Testis (tissue), 2 donors: ENCODE measurements at regions not wholly inside any gene's neighbourhood (a gene's known extent, or its start where the extent isn't known, plus 50 kb on each side); places are given as distances from the start of the nearest gene placed in this dataset.

ENCODE experiments used
- CTCF ChIP-seq, 3 experiments: fragments of 450-650 bp in 2 of 3; fragments of 200-600 bp in 1 of 3; sonication (generic) in 1 of 3; IDR thresholded peaks; one replicate each; pipeline ENCODE4 v1.5.1; 2016 to 2019; ENCODE audit warnings: antibody characterized with exemption in 3 of 3, mild to moderate bottlenecking in 2 of 3, moderate library complexity in 1 of 3
- POLR2A ChIP-seq: fragments of 450-650 bp; IDR thresholded peaks from one replicate; pipeline ENCODE4 v1.6.1; 2017; ENCODE audit warnings: antibody characterized with exemption, mild to moderate bottlenecking, moderate library complexity

- TF ChIP-seq CTCF (IDR thresholded peaks at IDR 0.05) (no peak), POLR2A (no peak)
Measured at GRCh38 chr14:43166163-43166562, 1340.9 kb downstream of the FSCB start.
